Small intestine (tissue), 7 donors: ENCODE measurements at regions not wholly inside any gene's neighbourhood (a gene's known extent, or its start where the extent isn't known, plus 50 kb on each side); places are given as distances from the start of the nearest gene placed in this dataset.
"Not testable (repeated sequence)": the region's sequence is repeated elsewhere in the genome, so short reads cannot be mapped to it uniquely, and the experiment has no call there.

Experiments used
- DNase-seq, 2 donors: peaks; one replicate each; pipeline versions ENCODE4 v3.0.0 to v3.0.0-alpha.2; 2013
- FAIRE-seq: peaks from 2 replicates; lab custom pipeline; 2012; peaks lifted over from hg19 to GRCh38; lab: Jason Lieb, UNC
- H3K27ac ChIP-seq, 3 donors: one replicate each; pipeline ENCODE4 v1.5.1; 2013; ENCODE audit warnings: low read length in 2 of 3, mild to moderate bottlenecking in 2 of 3, control low read depth in 1 of 3, inconsistent platforms in 1 of 3, low read depth in 1 of 3, moderate library complexity in 1 of 3
- H3K27me3 ChIP-seq, 3 donors: one replicate each; pipeline ENCODE4 v1.6.1; 2013; ENCODE audit warnings: low read length in 3 of 3, inconsistent platforms in 1 of 3; ENCODE audit not compliant: control insufficient read depth in 3 of 3, insufficient read depth in 3 of 3
- H3K36me3 ChIP-seq, 3 donors: one replicate each; pipeline ENCODE4 v1.6.1; 2013; ENCODE audit warnings: low read length in 3 of 3, inconsistent platforms in 1 of 3, low read depth in 1 of 3, mild to moderate bottlenecking in 1 of 3, moderate library complexity in 1 of 3; ENCODE audit not compliant: control insufficient read depth in 3 of 3, insufficient read depth in 2 of 3
- H3K4me1 ChIP-seq, 3 donors: one replicate each; pipeline ENCODE4 v1.6.1; 2013; ENCODE audit warnings: low read length in 2 of 3, inconsistent platforms in 1 of 3, low read depth in 1 of 3, mild to moderate bottlenecking in 1 of 3, moderate library complexity in 1 of 3; ENCODE audit not compliant: control insufficient read depth in 3 of 3, insufficient read depth in 2 of 3
- H3K4me3 ChIP-seq, 3 donors: one replicate each; pipeline ENCODE4 v1.5.1; 2013; ENCODE audit warnings: low read length in 3 of 3, control low read depth in 1 of 3, inconsistent platforms in 1 of 3, low read depth in 1 of 3, mild to moderate bottlenecking in 1 of 3, moderate library complexity in 1 of 3
- H3K9me3 ChIP-seq, 2 donors: one replicate each; pipeline ENCODE4 v1.6.1; 2013; ENCODE audit warnings: low read depth in 1 of 2, low read length in 1 of 2; ENCODE audit not compliant: control insufficient read depth in 2 of 2, insufficient read depth in 1 of 2
- WGBS, 3 donors: extraction: QIAGEN DNeasy Blood & Tissue Kit; methylation state at CpG; one replicate each; pipeline ENCODE4 v1.1.7; 2013; 5-methylcytosine and 5-hydroxymethylcytosine counted together
- donor health status: healthy with polysubstance abuse.
- donor health status: control.
- donor health status: control.
- donor health status: Bipolar disorder and iron deficiency.
- donor health status: healthy.

- Histone ChIP-seq H3K4me3 (no peak overlapping the region), H3K27me3 (no peaks in the 10 kb centered on the region), H3K9me3 (no peaks in the 10 kb centered on the region), H3K27ac (no peak overlapping the region), H3K4me1 (no peaks in the 10 kb centered on the region), H3K36me3 (no peaks in the 10 kb centered on the region)
- WGBS, 3 donors = 73 to 86% (median 83%) methylated on average over 3 of the region's 3 CpGs
- FAIRE-seq (no peak), DNase-seq (no peak)
Measured at GRCh38 chr3:105277656-105278055, 89.1 kb upstream of the ALCAM start.

GRCh38 chr3:105278688-105279087, 88.0 kb upstream of the ALCAM start:
- Histone ChIP-seq H3K4me1 (no peaks in the 10 kb centered on the region), H3K36me3 (no peaks in the 10 kb centered on the region), H3K27ac (no peak overlapping the region), H3K27me3 (no peaks in the 10 kb centered on the region), H3K9me3 (no peaks in the 10 kb centered on the region), H3K4me3 (no peak overlapping the region)
- FAIRE-seq (no peak), DNase-seq (no peak)
- 23 to 52% (median 43%) methylated on average over 1 of the region's 1 CpG for WGBS, 3 donors

GRCh38 chr3:105281989-105282388, 84.7 kb upstream of the ALCAM start:
- WGBS, 3 donors = 59 to 94% (median 75%) methylated on average over 1 of the region's 1 CpG
- no peak overlapping the region for H3K4me3 ChIP-seq
- no peak overlapping the region for H3K27ac ChIP-seq
- H3K4me1 ChIP-seq = no peaks in the 10 kb centered on the region
- no peaks in the 10 kb centered on the region for H3K9me3 ChIP-seq
- no peaks in the 10 kb centered on the region for H3K27me3 ChIP-seq
- no peak for FAIRE-seq
- DNase-seq = no peak
- no peaks in the 10 kb centered on the region for H3K36me3 ChIP-seq

GRCh38 chr3:105284876-105285275, 81.8 kb upstream of the ALCAM start:
- FAIRE-seq (no peak), DNase-seq (no peak)
- Histone ChIP-seq H3K36me3 (no peaks in the 10 kb centered on the region), H3K4me1 (no peaks in the 10 kb centered on the region), H3K9me3 (no peaks in the 10 kb centered on the region), H3K27me3 (no peaks in the 10 kb centered on the region), H3K27ac (no peak overlapping the region), H3K4me3 (no peak overlapping the region)
- 65 to 69% (median 69%) methylated on average over 2 of the region's 2 CpGs for WGBS, 3 donors

GRCh38 chr3:105285653-105286241, 81.0 kb upstream of the ALCAM start:
- H3K4me3 ChIP-seq = no peak overlapping the region
- H3K27ac ChIP-seq = no peak overlapping the region
- H3K9me3 ChIP-seq = no peaks in the 10 kb centered on the region
- H3K27me3 ChIP-seq = no peaks in the 10 kb centered on the region
- FAIRE-seq (no peak), DNase-seq (no peak)
- H3K4me1 ChIP-seq = no peaks in the 10 kb centered on the region
- H3K36me3 ChIP-seq = no peaks in the 10 kb centered on the region
- 78 to 88% (median 83%) methylated on average over 1 of the region's 1 CpG for WGBS, 3 donors

GRCh38 chr3:105293441-105293840, 73.3 kb upstream of the ALCAM start:
- H3K4me1 ChIP-seq = no peaks in the 10 kb centered on the region
- H3K9me3 ChIP-seq = no peaks in the 10 kb centered on the region
- H3K4me3 ChIP-seq = no peak overlapping the region
- no peaks in the 10 kb centered on the region for H3K36me3 ChIP-seq
- 90 to 94% (median 94%) methylated on average over 1 of the region's 1 CpG for WGBS, 3 donors
- no peak overlapping the region for H3K27ac ChIP-seq
- no peaks in the 10 kb centered on the region for H3K27me3 ChIP-seq
- FAIRE-seq = no peak
- no peak for DNase-seq

- not testable (repeated sequence) for H3K9me3 ChIP-seq, H3K36me3 ChIP-seq, FAIRE-seq, H3K27ac ChIP-seq, H3K27me3 ChIP-seq, DNase-seq, H3K4me3 ChIP-seq, H3K4me1 ChIP-seq
- 82 to 87% (median 87%) methylated on average over 19 to 28 of the region's 28 CpGs for WGBS, 3 donors
Measured at GRCh38 chr3:105296182-105296822, 70.4 kb upstream of the ALCAM start.

- 59 to 80% (median 72%) methylated on average over 1 of the region's 1 CpG for WGBS, 3 donors
Measured at GRCh38 chr3:105304487-105304886, 62.2 kb upstream of the ALCAM start.

GRCh38 chr3:105315144-105315543, 51.6 kb upstream of the ALCAM start:
- 68 to 77% (median 70%) methylated on average over 1 of the region's 1 CpG for WGBS, 3 donors
- FAIRE-seq (no peak), DNase-seq (no peak)
- Histone ChIP-seq H3K27me3 (no peaks in the 10 kb centered on the region), H3K27ac (no peak overlapping the region), H3K4me3 (no peak overlapping the region), H3K9me3 (no peaks in the 10 kb centered on the region), H3K4me1 (no peaks in the 10 kb centered on the region), H3K36me3 (no peaks in the 10 kb centered on the region)

More at GRCh38 chr3:105304487-105304886, 62.2 kb upstream of the ALCAM start:
- no peak overlapping the region for H3K4me3 ChIP-seq
- H3K27me3 ChIP-seq = no peaks in the 10 kb centered on the region
- FAIRE-seq (no peak), DNase-seq (no peak)
- peaks cover 0 to 7% of the 10 kb centered on the region in 2 donors for H3K9me3 ChIP-seq
- no peak overlapping the region for H3K27ac ChIP-seq
- H3K36me3 ChIP-seq = no peaks in the 10 kb centered on the region
- H3K4me1 ChIP-seq = no peaks in the 10 kb centered on the region
